HCT116 (cell line): ENCODE measurements at regions not wholly inside any gene's neighbourhood (a gene's known extent, or its start where the extent isn't known, plus 50 kb on each side); places are given as distances from the start of the nearest gene placed in this dataset.

ENCODE experiments used
- CTCF ChIP-seq, 3 experiments: fragments of 200-600 bp in 1 of 3; sonication (generic) in 1 of 3; IDR thresholded peaks in 2 of 3; conservative IDR thresholded peaks in 1 of 3; 2 replicates each; pipeline ENCODE4 v1.5.1; 2012 to 2017; ENCODE audit warnings: low read depth in 2 of 3, low read length in 2 of 3, antibody characterized with exemption in 1 of 3, borderline replicate concordance in 1 of 3, control low read depth in 1 of 3, mild to moderate bottlenecking in 1 of 3, mixed read lengths in 1 of 3, mixed run types in 1 of 3, moderate library complexity in 1 of 3; ENCODE audit not compliant: insufficient read depth in 1 of 3
- EZH2 ChIP-seq: fragments of 200-600 bp; sonication (generic); IDR thresholded peaks from 2 replicates; pipeline ENCODE4 v1.6.1; 2017; ENCODE audit warnings: antibody characterized with exemption, mixed run types
- EZH2phosphoT487 ChIP-seq: fragments of 200-600 bp; IDR thresholded peaks from 2 replicates; pipeline ENCODE4 v1.6.1; 2018; ENCODE audit warnings: antibody characterized with exemption, borderline replicate concordance
- MAX ChIP-seq: IDR thresholded peaks from 2 replicates; pipeline ENCODE4 v1.6.1; 2012
- POLR2A ChIP-seq: IDR thresholded peaks from 2 replicates; pipeline ENCODE4 v1.7.0; 2011; ENCODE audit warnings: borderline replicate concordance; ENCODE audit not compliant: insufficient read depth, insufficient read length; ENCODE audit errors: extremely low read depth
- POLR2AphosphoS5 ChIP-seq: IDR thresholded peaks from 2 replicates; pipeline ENCODE4 v1.6.1; 2011; ENCODE audit warnings: mild to moderate bottlenecking, low read depth, low read length, moderate library complexity
- RAD21 ChIP-seq: IDR thresholded peaks from 2 replicates; pipeline ENCODE4 v1.6.1; 2012; ENCODE audit warnings: low read depth, mild to moderate bottlenecking
- REST ChIP-seq: IDR thresholded peaks from 2 replicates; pipeline ENCODE4 v1.6.1; 2012; ENCODE audit warnings: low read depth
- SRF ChIP-seq: IDR thresholded peaks from 2 replicates; pipeline ENCODE4 v1.6.1; 2012; ENCODE audit warnings: low read depth
- YY1 ChIP-seq: IDR thresholded peaks from 2 replicates; pipeline ENCODE4 v1.6.1; 2011; ENCODE audit warnings: low read length, low read depth, moderate library complexity, mild to moderate bottlenecking; ENCODE audit not compliant: insufficient replicate concordance; ENCODE audit errors: extremely low read depth

- TF ChIP-seq SRF (no peak), EZH2phosphoT487 (no peak), MAX (no peak), CTCF (IDR thresholded peaks at IDR 0.05 in 2 of 3, conservative IDR thresholded peaks at IDR 0.05 in 1 of 3; ENCODE audit: borderline replicate concordance in 1 of 3, insufficient read depth in 1 of 3, low read depth in 2 of 3, low read length in 2 of 3) (no peak), POLR2AphosphoS5 (no peak), RAD21 (no peak), REST (no peak), EZH2 (no peak), POLR2A (no peak), YY1 (no peak)
These were observed 111.5 kb upstream of the LDB2 start for GRCh38 chr4:17009871-17010367.
